GM12873 (cell line): ENCODE measurements at regions not wholly inside any gene's neighbourhood (a gene's known extent, or its start where the extent isn't known, plus 50 kb on each side); places are given as distances from the start of the nearest gene placed in this dataset.

Experiments
- TF ChIP-seq, protein P1 (sequence below): IDR thresholded peaks from 2 replicates; pipeline ENCODE4 v1.5.1; 2012; ENCODE audit warnings: low read depth, mild to moderate bottlenecking, moderate library complexity, low read length, control low read depth; ENCODE audit not compliant: insufficient read depth; ENCODE audit errors: missing control alignments

DNA sequence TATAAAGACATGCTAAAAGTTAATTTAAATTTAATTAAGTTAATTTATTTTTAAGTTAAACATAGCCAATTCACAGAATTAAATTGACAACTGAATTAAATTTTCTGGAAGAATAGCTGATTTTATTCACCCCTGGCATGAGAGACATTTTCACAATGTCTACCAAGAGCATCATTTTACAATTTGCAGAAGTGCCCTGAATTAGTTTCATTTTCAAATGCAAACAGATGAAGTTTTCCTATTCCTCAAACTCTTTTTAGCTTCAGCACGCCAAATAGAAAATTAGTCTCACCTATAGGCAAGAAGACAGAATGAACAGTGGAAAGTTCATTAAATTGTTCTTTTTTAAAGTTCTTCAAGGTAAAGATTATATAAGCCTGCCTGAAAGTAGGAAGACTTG lies 259.3 kb downstream of the ZBBX start:
- TF ChIP-seq, protein P1, sequence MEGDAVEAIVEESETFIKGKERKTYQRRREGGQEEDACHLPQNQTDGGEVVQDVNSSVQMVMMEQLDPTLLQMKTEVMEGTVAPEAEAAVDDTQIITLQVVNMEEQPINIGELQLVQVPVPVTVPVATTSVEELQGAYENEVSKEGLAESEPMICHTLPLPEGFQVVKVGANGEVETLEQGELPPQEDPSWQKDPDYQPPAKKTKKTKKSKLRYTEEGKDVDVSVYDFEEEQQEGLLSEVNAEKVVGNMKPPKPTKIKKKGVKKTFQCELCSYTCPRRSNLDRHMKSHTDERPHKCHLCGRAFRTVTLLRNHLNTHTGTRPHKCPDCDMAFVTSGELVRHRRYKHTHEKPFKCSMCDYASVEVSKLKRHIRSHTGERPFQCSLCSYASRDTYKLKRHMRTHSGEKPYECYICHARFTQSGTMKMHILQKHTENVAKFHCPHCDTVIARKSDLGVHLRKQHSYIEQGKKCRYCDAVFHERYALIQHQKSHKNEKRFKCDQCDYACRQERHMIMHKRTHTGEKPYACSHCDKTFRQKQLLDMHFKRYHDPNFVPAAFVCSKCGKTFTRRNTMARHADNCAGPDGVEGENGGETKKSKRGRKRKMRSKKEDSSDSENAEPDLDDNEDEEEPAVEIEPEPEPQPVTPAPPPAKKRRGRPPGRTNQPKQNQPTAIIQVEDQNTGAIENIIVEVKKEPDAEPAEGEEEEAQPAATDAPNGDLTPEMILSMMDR = no peak

DNA sequence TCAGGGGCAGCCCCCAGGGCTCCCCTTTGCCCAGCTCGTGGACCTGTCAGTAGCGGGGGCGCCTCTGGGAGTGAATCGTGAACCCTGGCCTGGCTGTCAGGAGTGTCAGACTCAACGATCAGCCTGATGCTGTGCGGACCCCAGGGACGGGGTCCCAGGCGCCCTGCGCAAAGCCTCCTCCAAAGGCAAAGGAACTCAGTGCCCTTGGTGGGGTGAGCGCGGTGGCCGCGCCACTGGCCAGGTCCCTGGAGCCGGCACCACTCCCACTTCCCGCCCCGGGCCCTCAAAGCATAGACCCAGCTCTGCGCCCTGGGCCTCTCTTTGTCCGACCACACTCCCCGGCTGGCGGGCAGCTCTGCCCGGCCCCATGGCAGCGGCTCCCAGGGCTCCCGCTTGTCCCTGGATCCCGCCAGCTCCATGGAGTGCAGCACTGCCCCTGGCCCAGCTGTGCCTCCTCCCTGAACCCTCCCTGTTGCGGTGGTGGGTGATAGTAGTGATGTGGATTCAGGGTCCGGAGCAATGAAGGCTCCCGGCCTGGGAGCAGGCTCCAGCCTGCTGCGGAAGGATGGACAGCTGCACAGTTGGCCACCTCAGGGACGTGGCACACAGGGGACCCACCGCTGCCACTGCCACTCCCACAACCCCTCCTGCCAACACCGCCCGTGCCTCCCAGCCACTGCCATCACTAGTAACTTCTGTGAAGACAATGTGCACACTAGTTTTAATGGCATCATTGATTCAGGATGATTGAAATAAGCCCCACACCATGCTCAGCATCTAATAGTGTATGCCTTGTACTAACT lies 263.8 kb downstream of the ZBBX start:
- TF ChIP-seq, protein P1 = no peak

DNA sequence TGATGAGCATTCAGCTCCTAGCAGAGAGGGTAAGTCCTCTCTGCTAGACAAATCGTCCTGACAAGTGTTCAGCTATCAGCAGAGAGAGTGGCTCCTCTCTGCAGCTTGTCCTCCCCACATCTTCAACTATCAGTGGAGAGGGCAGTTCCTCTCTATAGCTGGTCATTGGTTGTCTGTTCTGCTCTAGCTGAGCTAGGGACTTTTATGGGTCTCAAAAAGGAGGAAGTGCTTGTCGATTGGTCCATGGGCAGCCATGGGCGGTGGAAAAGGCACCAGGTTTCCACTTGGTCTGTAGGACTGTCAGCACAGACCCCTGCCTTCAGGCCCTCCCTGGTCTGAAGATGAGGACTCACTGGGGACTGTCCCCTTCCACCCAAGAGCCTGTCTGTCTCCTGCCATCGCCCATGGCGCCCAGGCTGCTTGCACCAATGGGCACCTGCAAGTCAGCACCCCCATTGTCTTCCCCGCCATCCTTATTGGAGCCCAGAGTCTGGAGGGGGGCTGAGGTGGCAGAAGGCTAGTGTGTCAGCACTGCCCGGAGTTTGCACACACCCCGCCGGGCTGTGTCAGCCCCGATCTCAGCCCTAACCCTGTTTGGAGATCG lies 264.7 kb downstream of the ZBBX start:
- TF ChIP-seq, protein P1 = no peak

DNA sequence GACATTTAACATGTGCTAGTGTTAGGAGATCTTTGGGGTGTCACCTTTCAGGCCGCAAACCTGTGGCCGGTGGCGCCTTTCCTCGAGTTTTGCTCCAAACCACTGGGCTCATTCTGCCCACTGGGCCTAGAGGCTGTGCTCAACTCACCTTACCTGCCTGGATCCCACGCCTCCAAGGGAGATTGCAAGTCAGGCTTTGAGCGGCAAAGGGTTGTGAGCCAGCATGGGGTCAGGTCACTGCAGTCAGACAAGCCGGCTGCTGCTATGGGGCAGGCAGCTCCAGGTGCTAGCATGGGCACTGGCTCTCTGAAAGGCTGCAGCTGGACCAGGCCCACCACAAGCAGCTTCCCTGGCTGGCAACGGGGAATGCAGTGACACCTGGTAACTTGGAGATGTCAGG lies 265.5 kb downstream of the ZBBX start:
- TF ChIP-seq, protein P1 = no peak

DNA sequence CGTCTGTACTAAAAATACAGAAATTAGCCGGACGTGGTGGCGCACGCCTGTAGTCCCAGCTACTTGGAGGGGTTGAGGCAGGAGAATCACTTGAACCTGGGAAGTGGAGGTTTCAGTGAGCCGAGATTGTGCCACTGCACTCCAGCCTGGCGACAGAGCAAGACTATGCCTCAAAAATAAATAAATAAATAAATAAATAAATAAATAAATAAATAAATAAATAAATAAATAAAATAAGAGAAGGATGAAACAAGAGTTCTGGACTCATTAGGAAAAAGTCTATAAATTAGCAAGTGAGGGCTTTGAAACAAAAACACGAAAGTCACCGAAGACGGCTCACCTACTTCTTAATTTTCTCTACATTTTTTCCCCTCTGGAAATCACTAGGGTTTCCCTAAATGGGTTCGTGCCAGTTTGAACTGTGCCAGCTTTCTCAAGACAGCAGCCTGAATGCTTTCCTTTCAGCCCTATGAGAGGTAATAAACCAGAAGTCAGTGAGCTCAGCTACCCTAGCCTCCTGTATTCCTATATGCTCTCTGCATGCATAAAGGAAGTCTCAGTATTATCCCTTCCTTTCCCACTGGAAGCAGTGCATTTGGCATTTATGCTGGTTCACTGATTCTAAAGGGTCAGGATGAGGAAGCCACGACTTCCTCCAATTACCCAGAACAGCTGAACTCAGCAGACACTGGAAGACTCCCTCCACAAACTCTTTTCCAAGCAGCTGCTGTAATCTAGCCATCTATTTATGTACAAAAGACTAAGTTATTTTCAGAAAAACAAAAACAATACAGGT lies 266.9 kb downstream of the ZBBX start:
- TF ChIP-seq, protein P1 = no peak

DNA sequence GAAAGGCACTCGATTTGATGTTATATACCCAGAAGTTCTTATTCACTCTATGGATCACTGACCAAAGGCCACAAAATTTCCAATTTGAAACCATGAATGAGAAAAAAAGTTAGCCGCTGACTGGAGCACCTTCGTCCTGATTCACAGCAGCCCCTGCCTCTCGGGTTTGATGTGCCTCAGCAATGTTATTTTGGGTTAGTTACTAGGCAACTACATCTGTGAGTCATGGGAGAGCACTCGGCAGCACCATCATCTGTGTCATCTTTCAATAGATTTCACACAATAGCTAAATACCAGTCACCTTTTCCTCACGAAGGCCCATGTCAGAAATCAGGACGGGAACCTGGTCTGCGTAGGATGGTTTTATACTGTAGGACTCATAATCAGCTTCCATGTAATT lies 269.2 kb downstream of the ZBBX start:
- TF ChIP-seq, protein P1 = no peak

DNA sequence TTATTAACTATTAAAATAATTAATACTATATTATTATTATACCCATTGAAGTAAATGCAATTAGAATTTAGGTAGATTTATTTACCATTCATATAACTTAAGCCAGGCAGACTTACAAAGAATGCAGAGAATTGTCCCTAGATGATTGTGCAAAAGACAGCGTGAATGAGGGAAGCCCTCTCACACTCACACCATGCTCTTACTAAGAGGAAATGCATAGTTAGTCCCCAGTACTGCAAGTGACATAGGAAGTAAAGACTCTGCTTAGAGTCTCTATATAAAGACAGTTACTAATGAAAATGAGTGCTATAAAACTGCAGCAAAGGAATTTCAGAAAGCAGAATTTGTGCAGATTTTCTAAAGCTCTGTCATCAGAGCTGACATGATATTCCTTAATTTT lies 270.4 kb downstream of the ZBBX start:
- TF ChIP-seq, protein P1 = no peak
